Body of pancreas (tissue), 4 donors: ENCODE measurements at regions not wholly inside any gene's neighbourhood (a gene's known extent, or its start where the extent isn't known, plus 50 kb on each side); places are given as distances from the start of the nearest gene placed in this dataset.

Experiments used
- ATAC-seq: fragments of 150-250 bp; one replicate; pipeline ENCODE4 v1.9.1; 2016
- DNase-seq, 4 donors: peaks; one replicate each; pipeline ENCODE4 v3.0.0-alpha.2; 2019
- H3K27ac ChIP-seq, 4 donors: fragments of 200-600 bp; sonication (generic); 1 replicate in 3 of 4; 2 replicates in 1 of 4; pipeline versions ENCODE4 v1.5.1 to v1.6.1; 2016 to 2019; ENCODE audit warnings: mild to moderate bottlenecking in 1 of 4, mixed read lengths in 1 of 4, moderate library complexity in 1 of 4
- H3K27me3 ChIP-seq, 2 donors: fragments of 200-600 bp; sonication (generic); one replicate each; pipeline ENCODE4 v1.6.0; 2016; ENCODE audit warnings: mild to moderate bottlenecking in 1 of 2
- H3K36me3 ChIP-seq, 2 donors: fragments of 200-600 bp; sonication (generic); replicated peaks in 1 of 2; 2 replicates each; pipeline ENCODE4 v1.5.1; 2016; ENCODE audit warnings: low read depth in 2 of 2; ENCODE audit not compliant: insufficient read depth in 1 of 2
- H3K4me1 ChIP-seq: fragments of 200-600 bp; sonication (generic); one replicate; pipeline ENCODE4 v1.6.0; 2016
- H3K4me3 ChIP-seq, 2 donors: fragments of 200-600 bp; sonication (generic); 1 replicate in 1 of 2; 2 replicates in 1 of 2; pipeline ENCODE4 v1.5.1; 2016 to 2019
- H3K9me3 ChIP-seq, 3 donors: fragments of 200-600 bp; sonication (generic); 1 replicate in 2 of 3; 2 replicates in 1 of 3; pipeline ENCODE4 v1.5.1; 2016
- CTCF ChIP-seq, 7 experiments: fragments of 450-650 bp in 4 of 7; fragments of 200-600 bp in 3 of 7; sonication (generic) in 3 of 7; IDR thresholded peaks; one replicate each; pipeline ENCODE4 v1.5.1; 2016 to 2019; ENCODE audit warnings: antibody characterized with exemption in 7 of 7
- POLR2A ChIP-seq, 3 donors: fragments of 450-650 bp; IDR thresholded peaks; one replicate each; pipeline ENCODE4 v1.6.1; 2016; ENCODE audit warnings: antibody characterized with exemption in 3 of 3, mild to moderate bottlenecking in 2 of 3
- WGBS, 2 donors: methylation state at CpG; one replicate each; pipeline ENCODE4 v1.1.5; 2017; 5-methylcytosine and 5-hydroxymethylcytosine counted together
- intact Hi-C: fragments of 100-400 bp; cut with DNase I; formaldehyde crosslinking; loops from one replicate; pipeline ENCODE4 v1.15.1; 2023

GRCh38 chr1:218529646-218530300, 184.6 kb downstream of the TGFB2 start:
- H3K27me3 ChIP-seq, result no peaks in the 10 kb centered on the region
- no peaks in the 10 kb centered on the region for H3K36me3 ChIP-seq
- no peaks in the 10 kb centered on the region for H3K9me3 ChIP-seq
- no peak for ATAC-seq
- H3K27ac ChIP-seq, result no peak overlapping the region
- intact Hi-C loops, result no loop called here
- H3K4me3 ChIP-seq, result no peak overlapping the region
- WGBS, 2 donors, result 61% methylated on average over 6 of the region's 6 CpGs
- peaks cover 3% of the 10 kb centered on the region for H3K4me1 ChIP-seq
- TF ChIP-seq POLR2A (IDR thresholded peaks at IDR 0.05) (no peak), CTCF (IDR thresholded peaks at IDR 0.05) (no peak)
- DNase-seq, result no peak

GRCh38 chr1:218531936-218532335, 186.8 kb downstream of the TGFB2 start:
- no peak overlapping the region for H3K27ac ChIP-seq
- WGBS, 2 donors, result 86 to 89% methylated on average over 5 of the region's 5 CpGs
- H3K36me3 ChIP-seq, result no peaks in the 10 kb centered on the region
- no peaks in the 10 kb centered on the region for H3K9me3 ChIP-seq
- H3K4me1 ChIP-seq, result no peaks in the 10 kb centered on the region
- ATAC-seq, result no peak
- intact Hi-C loops, result no loop called here
- H3K4me3 ChIP-seq, result no peak overlapping the region
- DNase-seq, result no peak
- H3K27me3 ChIP-seq, result no peaks in the 10 kb centered on the region
- no peak for TF ChIP-seq POLR2A (IDR thresholded peaks at IDR 0.05)
- no peak for TF ChIP-seq CTCF (IDR thresholded peaks at IDR 0.05)

GRCh38 chr1:218536296-218536986, 191.3 kb downstream of the TGFB2 start:
- Histone ChIP-seq H3K9me3 (no peaks in the 10 kb centered on the region), H3K4me3 (no peak overlapping the region), H3K4me1 (no peaks in the 10 kb centered on the region), H3K27me3 (no peaks in the 10 kb centered on the region), H3K36me3 (no peaks in the 10 kb centered on the region), H3K27ac (no peak overlapping the region)
- TF ChIP-seq CTCF (IDR thresholded peaks at IDR 0.05), result no peak
- no peak for TF ChIP-seq POLR2A (IDR thresholded peaks at IDR 0.05)
- 57 to 68% methylated on average over 2 of the region's 2 CpGs for WGBS, 2 donors
- DNase-seq (no peak), ATAC-seq (no peak)
- intact Hi-C loops, result no loop called here

GRCh38 chr1:218537122-218537913, 192.2 kb downstream of the TGFB2 start:
- no peaks in the 10 kb centered on the region for H3K27me3 ChIP-seq
- H3K4me3 ChIP-seq, result no peak overlapping the region
- H3K4me1 ChIP-seq, result no peaks in the 10 kb centered on the region
- WGBS, 2 donors, result 76% methylated on average over 6 of the region's 6 CpGs
- no peaks in the 10 kb centered on the region for H3K9me3 ChIP-seq
- intact Hi-C loops, result no loop called here
- TF ChIP-seq CTCF (IDR thresholded peaks at IDR 0.05) (no peak), POLR2A (IDR thresholded peaks at IDR 0.05) (no peak)
- DNase-seq (no peak), ATAC-seq (peak; percentile 40)
- no peak overlapping the region for H3K27ac ChIP-seq
- no peaks in the 10 kb centered on the region for H3K36me3 ChIP-seq
